ENCODE measurements at regions not wholly inside any gene's neighbourhood (a gene's known extent, or its start where the extent isn't known, plus 50 kb on each side); places are given as distances from the start of the nearest gene placed in this dataset.

GRCh38 chr2:45329045-45329677 is 281.9 kb downstream of the SRBD1 start:
- peak; percentile 23 to 35 for DNase-seq (ENCODE audit: low read depth in 1 of 2, low spot score in 1 of 2)
- Histone ChIP-seq H3K4me3 (no peak overlapping the region), H3K4me2 (no peak overlapping the region), H3K9me3 (0 out of 3 replicates have a peak, but pooled peaks cover under 1% of the 10 kb centered on the region), H3K4me1 (peaks cover 9% of the 10 kb centered on the region), H3K27ac (no peak overlapping the region)
- ChIA-PET POLR2A (no interaction called here), CTCF (interaction anchor here (1.0 to 1.7 kb wide), 3 partner anchors 10 to 33 kb away, joined by 3 read pairs; no protein-coding TSS in a partner anchor)
- peak; percentile 62 to 78; a peak in 5 of 6 replicates for ATAC-seq
- TF ChIP-seq EHF (CRISPR knock-in tag; IDR thresholded peaks at IDR 0.05) (no peak), RAD21 (conservative IDR thresholded peaks at IDR 0.05 in 1 of 2, IDR thresholded peaks at IDR 0.05 in 1 of 2) (peak in 1 of 2 experiments; percentile 19; a peak in 1 of 5 replicates)
- WGBS (ENCODE audit: missing lambda C conversion rate) = 63% methylated on average over 7 of the region's 7 CpGs
- FAIRE-seq = no peak

GRCh38 chr2:45328264-45328870 is 282.7 kb downstream of the SRBD1 start:
- no peak overlapping the region for H3K27ac ChIP-seq
- WGBS (ENCODE audit: missing lambda C conversion rate) = 79% methylated on average over 3 of the region's 3 CpGs
- CTCF ChIA-PET = interaction anchor here (1.4 to 1.7 kb wide), 2 partner anchors 11 to 347 kb away, joined by 3 read pairs; no protein-coding TSS in a partner anchor
- peaks cover 8% of the 10 kb centered on the region; the same call in 2 of the 3 replicates for H3K9me3 ChIP-seq
- FAIRE-seq = no peak
- no peak for DNase-seq (ENCODE audit: low read depth in 1 of 2, low spot score in 1 of 2)
- no peak overlapping the region for H3K4me3 ChIP-seq
- H3K4me1 ChIP-seq = peaks cover 9% of the 10 kb centered on the region
- TF ChIP-seq SREBF2 (IDR thresholded peaks at IDR 0.05) = no peak
- no peak for ATAC-seq
- H3K4me2 ChIP-seq = no peak overlapping the region
- POLR2A ChIA-PET = no interaction called here

GRCh38 chr2:45323344-45323743 is 287.7 kb downstream of the SRBD1 start:
- TF ChIP-seq EP300 (IDR thresholded peaks at IDR 0.05) = no peak
- no peak for TF ChIP-seq JUN (IDR thresholded peaks at IDR 0.05)
- no peak for TF ChIP-seq ESRRA (IDR thresholded peaks at IDR 0.05; ENCODE audit: borderline replicate concordance, low read length)
- no peak for TF ChIP-seq FOSB (CRISPR knock-in tag; IDR thresholded peaks at IDR 0.05)
- no peak for TF ChIP-seq FOXS1 (CRISPR knock-in tag; IDR thresholded peaks at IDR 0.05)
- TF ChIP-seq USF2 (IDR thresholded peaks at IDR 0.05) = no peak
- no peak for TF ChIP-seq RARB (CRISPR knock-in tag; IDR thresholded peaks at IDR 0.05)
- TF ChIP-seq PBX3 (IDR thresholded peaks at IDR 0.05) = no peak
- no peak for TF ChIP-seq KDM5A (IDR thresholded peaks at IDR 0.05)
- TF ChIP-seq NPAS2 (CRISPR knock-in tag; IDR thresholded peaks at IDR 0.05; ENCODE audit: borderline replicate concordance) = no peak
- TF ChIP-seq SMC3 (IDR thresholded peaks at IDR 0.05) = no peak
- no peak for TF ChIP-seq HES2 (IDR thresholded peaks at IDR 0.05)
- TF ChIP-seq JUNB (IDR thresholded peaks at IDR 0.05) = no peak
- no peak for TF ChIP-seq HMGXB4 (CRISPR knock-in tag; IDR thresholded peaks at IDR 0.05; ENCODE audit: borderline replicate concordance)
- TF ChIP-seq CHD4 (IDR thresholded peaks at IDR 0.05; ENCODE audit: borderline replicate concordance) = no peak
- no peak for TF ChIP-seq HDAC2 (IDR thresholded peaks at IDR 0.05)
- TF ChIP-seq POLR2AphosphoS2 (conservative IDR thresholded peaks at IDR 0.05; ENCODE audit: low read length) = no peak
- TF ChIP-seq ZSCAN20 (CRISPR knock-in tag; IDR thresholded peaks at IDR 0.05) = no peak
- Histone ChIP-seq H3K27ac (no peak overlapping the region), H3K4me1 (no peaks in the 10 kb centered on the region), H3K9me3 (peaks cover 9% of the 10 kb centered on the region; the same call in 2 of the 3 replicates), H3K4me2 (no peak overlapping the region), H3K4me3 (no peak overlapping the region)
- ChIA-PET CTCF (interaction anchor here (1.2 to 1.9 kb wide), 2 partner anchors 10 to 342 kb away, joined by 3 to 6 read pairs; no protein-coding TSS in a partner anchor), POLR2A (no interaction called here)
- no peak for FAIRE-seq
- ATAC-seq = no peak
- DNase-seq (ENCODE audit: low read depth in 1 of 2, low spot score in 1 of 2) = no peak
- 88% methylated on average over 3 of the region's 3 CpGs for WGBS (ENCODE audit: missing lambda C conversion rate)

All from A549 (cell line).